GM12878 (cell line): ENCODE measurements at regions not wholly inside any gene's neighbourhood (a gene's known extent, or its start where the extent isn't known, plus 50 kb on each side); places are given as distances from the start of the nearest gene placed in this dataset.

ENCODE experiments used
- ATAC-seq: fragments of 200-7000 bp; cut with Tn5 transposase; 3 replicates; pipeline ENCODE4 v1.9.1; 2020; ENCODE audit warnings: mild to moderate bottlenecking, moderate library complexity
- BruUV-seq: library from RNA; stranded (reverse); fragments of 400-500 nt; replicated peaks from 2 replicates; lab custom pipeline; 2021; lab: Mats Ljungman, UMichigan
- CTCF ChIA-PET: fragments of 300-600 bp; sonication (Branson Sonifier 250); formaldehyde crosslinking; extraction: SDS; loops from one replicate; lab custom pipeline; 2021; ENCODE audit warnings: inconsistent platforms; lab: Yijun Ruan, JAX
- POLR2A ChIA-PET: fragments of 350-600 bp; formaldehyde crosslinking; extraction: SDS; loops from one replicate; lab custom pipeline; 2021; ENCODE audit warnings: inconsistent platforms; lab: Charles Lee
- RAD21 ChIA-PET: fragments of 300-600 bp; sonication (Branson Sonifier 250); formaldehyde crosslinking; loops from one replicate; lab custom pipeline; 2023; ENCODE audit warnings: antibody characterized with exemption; ENCODE audit not compliant: unreplicated experiment; lab: Charles Lee
- SMC1A ChIA-PET: fragments of 300-600 bp; sonication (Branson Sonifier 250); formaldehyde crosslinking; loops from one replicate; lab custom pipeline; 2023; ENCODE audit not compliant: unreplicated experiment, uncharacterized antibody; lab: Charles Lee
- DNase-seq: peaks from one replicate; pipeline ENCODE4 v3.0.0-alpha.2; 2011; ENCODE audit warnings: low read depth, low spot score
- FAIRE-seq: peaks from 3 replicates; lab custom pipeline; 2011; peaks lifted over from hg19 to GRCh38; lab: Jason Lieb, UNC
- H2AFZ ChIP-seq: 2 replicates; pipeline ENCODE4 v1.6.0; 2011; ENCODE audit warnings: low read depth, low read length, control low read depth; ENCODE audit not compliant: control insufficient read depth
- H3K27ac ChIP-seq: 2 replicates; pipeline ENCODE4 v1.5.1; 2011; ENCODE audit warnings: control low read depth; ENCODE audit not compliant: control insufficient read depth, insufficient read depth
- H3K27me3 ChIP-seq, 2 experiments: replicated peaks in 1 of 2; 2 replicates each; pipeline versions ENCODE4 v1.6.0 to v1.6.1; 2011; ENCODE audit warnings: low read length in 1 of 2; ENCODE audit not compliant: control insufficient read depth in 2 of 2, insufficient read depth in 2 of 2
- H3K36me3 ChIP-seq, 2 experiments: 2 replicates each; pipeline ENCODE4 v1.5.1; 2011; ENCODE audit warnings: low read length in 1 of 2; ENCODE audit not compliant: control insufficient read depth in 2 of 2, insufficient read depth in 2 of 2
- H3K4me1 ChIP-seq: 2 replicates; pipeline ENCODE4 v1.6.1; 2011; ENCODE audit warnings: mild to moderate bottlenecking, low read length, moderate library complexity, mixed read lengths; ENCODE audit not compliant: control insufficient read depth, insufficient read depth
- H3K4me2 ChIP-seq: 2 replicates; pipeline ENCODE4 v1.6.0; 2011; ENCODE audit warnings: control low read depth; ENCODE audit not compliant: control insufficient read depth, insufficient read depth
- H3K4me3 ChIP-seq: fragments of 200-600 bp; sonication (generic); 2 replicates; pipeline ENCODE4 v1.5.1; 2016
- H3K79me2 ChIP-seq: 2 replicates; pipeline ENCODE4 v1.6.0; 2011; ENCODE audit warnings: low read length; ENCODE audit not compliant: control insufficient read depth, insufficient read depth
- H3K9ac ChIP-seq: 2 replicates; pipeline ENCODE4 v1.8.0; 2011; ENCODE audit warnings: low read length, control low read depth, mixed read lengths; ENCODE audit not compliant: control insufficient read depth, insufficient read depth
- H3K9me3 ChIP-seq: replicated peaks from 3 replicates; pipeline ENCODE4 v1.5.1; 2011; ENCODE audit warnings: mild to moderate bottlenecking, low read length; ENCODE audit not compliant: control insufficient read depth, insufficient read depth
- H4K20me1 ChIP-seq: 2 replicates; pipeline ENCODE4 v1.6.0; 2011; ENCODE audit not compliant: control insufficient read depth, insufficient read depth
- DPF2 ChIP-seq: fragments of 450-650 bp; IDR thresholded peaks from 2 replicates; pipeline ENCODE4 v1.6.1; 2017; ENCODE audit warnings: mild to moderate bottlenecking
- E4F1 ChIP-seq: fragments of 450-650 bp; IDR thresholded peaks from 2 replicates; pipeline ENCODE4 v1.6.1; 2018; ENCODE audit warnings: borderline replicate concordance, mild to moderate bottlenecking; ENCODE audit not compliant: partially characterized antibody
- EP300 ChIP-seq, 2 experiments: fragments of 150-350 bp in 1 of 2; IDR thresholded peaks; 2 replicates each; pipeline ENCODE4 v1.6.1; 2011 to 2012; ENCODE audit warnings: low read depth in 2 of 2, low read length in 2 of 2, borderline replicate concordance in 1 of 2, improper control_type of control experiment in 1 of 2, inconsistent platforms in 1 of 2; ENCODE audit not compliant: control insufficient read depth in 1 of 2
- ETV6 ChIP-seq, 2 experiments: fragments of 450-650 bp in 1 of 2; IDR thresholded peaks in 1 of 2; conservative IDR thresholded peaks in 1 of 2; 2 replicates each; pipeline ENCODE4 v1.6.1; 2014; ENCODE audit warnings: antibody characterized with exemption in 1 of 2, borderline replicate concordance in 1 of 2, low read depth in 1 of 2, mild to moderate bottlenecking in 1 of 2, moderate library complexity in 1 of 2
- IRF5 ChIP-seq: fragments of 450-650 bp; IDR thresholded peaks from 2 replicates; pipeline ENCODE4 v1.6.1; 2017; ENCODE audit warnings: borderline replicate concordance
- JUNB ChIP-seq: IDR thresholded peaks from 2 replicates; pipeline ENCODE4 v1.6.1; 2016; ENCODE audit warnings: antibody characterized with exemption, mild to moderate bottlenecking
- MEF2B ChIP-seq: fragments of 450-650 bp; IDR thresholded peaks from 2 replicates; pipeline ENCODE4 v1.6.1; 2018; ENCODE audit warnings: mild to moderate bottlenecking, moderate library complexity; ENCODE audit not compliant: partially characterized antibody, poor library complexity, severe bottlenecking
- MXI1 ChIP-seq: fragments of 150-350 bp; IDR thresholded peaks from 2 replicates; pipeline ENCODE4 v1.6.1; 2011; ENCODE audit warnings: low read depth, mild to moderate bottlenecking, inconsistent platforms, low read length, improper control_type of control experiment
- NR2C1 ChIP-seq: fragments of 450-650 bp; IDR thresholded peaks from 2 replicates; pipeline ENCODE4 v1.6.1; 2017; ENCODE audit warnings: antibody characterized with exemption, mild to moderate bottlenecking, moderate library complexity
- PML ChIP-seq: IDR thresholded peaks from 2 replicates; pipeline ENCODE4 v1.6.1; 2012; ENCODE audit warnings: low read length, inconsistent platforms
- POU2F2 ChIP-seq: IDR thresholded peaks from 3 replicates; pipeline ENCODE4 v1.6.1; 2011; ENCODE audit warnings: low read depth, mild to moderate bottlenecking, low read length, borderline replicate concordance
- RCOR1 ChIP-seq: conservative IDR thresholded peaks from 2 replicates; pipeline ENCODE4 v1.6.1; 2012; ENCODE audit warnings: low read depth, low read length, improper control_type of control experiment
- SREBF1 ChIP-seq: IDR thresholded peaks from 2 replicates; pipeline ENCODE4 v1.6.1; 2012; ENCODE audit warnings: mild to moderate bottlenecking, low read length
- WGBS: methylation state at CpG from one replicate; pipeline ENCODE4 v1.1.6; 2016; ENCODE audit warnings: low lambda C conversion rate; ENCODE audit not compliant: insufficient replicate concordance, insufficient coverage; ENCODE audit errors: missing lambda C conversion rate; 5-methylcytosine and 5-hydroxymethylcytosine counted together
- in situ Hi-C: fragments of 300-500 bp; cut with MboI; formaldehyde crosslinking; loops from 9 replicates; pipeline ENCODE4 v1.14.3; 2018; ENCODE audit warnings: mixed read lengths
- intact Hi-C: fragments of 100-400 bp; cut with micrococcal nuclease; formaldehyde crosslinking; loops from one replicate; pipeline ENCODE4 v1.14.2; 2022; ENCODE audit not compliant: unreplicated experiment
- TF ChIP-seq, protein P1 (sequence below): fragments of 450-650 bp; IDR thresholded peaks from 2 replicates; pipeline ENCODE4 v1.6.1; 2016; ENCODE audit warnings: mild to moderate bottlenecking
- TF ChIP-seq, protein P2 (sequence below): IDR thresholded peaks from 2 replicates; pipeline ENCODE4 v1.6.1; 2011; ENCODE audit warnings: low read depth, mild to moderate bottlenecking, low read length, moderate library complexity, borderline replicate concordance; ENCODE audit errors: extremely low read depth

- WGBS = 0% methylated on average over 1 of the region's 1 CpG
- Histone ChIP-seq H3K4me2 (no peak overlapping the region), H3K9me3 (no peaks in the 10 kb centered on the region), H3K4me1 (no peaks in the 10 kb centered on the region), H3K36me3 (no peaks in the 10 kb centered on the region), H3K4me3 (no peak overlapping the region), H2AFZ (no peak overlapping the region), H4K20me1 (no peaks in the 10 kb centered on the region), H3K9ac (no peak overlapping the region), H3K27me3 (no peaks in the 10 kb centered on the region), H3K79me2 (no peaks in the 10 kb centered on the region), H3K27ac (no peak overlapping the region)
- ATAC-seq = no peak
- no peak for DNase-seq
- ChIA-PET POLR2A (no interaction called here), RAD21 (no interaction called here), CTCF (interaction anchor here (1.3 kb wide), 1 partner anchor 12 kb away, joined by 4 read pairs; no protein-coding TSS in a partner anchor), SMC1A (interaction anchor here (1.0 kb wide), 1 partner anchor 9 kb away, joined by 3 read pairs; no protein-coding TSS in a partner anchor)
- TF ChIP-seq, protein P1, sequence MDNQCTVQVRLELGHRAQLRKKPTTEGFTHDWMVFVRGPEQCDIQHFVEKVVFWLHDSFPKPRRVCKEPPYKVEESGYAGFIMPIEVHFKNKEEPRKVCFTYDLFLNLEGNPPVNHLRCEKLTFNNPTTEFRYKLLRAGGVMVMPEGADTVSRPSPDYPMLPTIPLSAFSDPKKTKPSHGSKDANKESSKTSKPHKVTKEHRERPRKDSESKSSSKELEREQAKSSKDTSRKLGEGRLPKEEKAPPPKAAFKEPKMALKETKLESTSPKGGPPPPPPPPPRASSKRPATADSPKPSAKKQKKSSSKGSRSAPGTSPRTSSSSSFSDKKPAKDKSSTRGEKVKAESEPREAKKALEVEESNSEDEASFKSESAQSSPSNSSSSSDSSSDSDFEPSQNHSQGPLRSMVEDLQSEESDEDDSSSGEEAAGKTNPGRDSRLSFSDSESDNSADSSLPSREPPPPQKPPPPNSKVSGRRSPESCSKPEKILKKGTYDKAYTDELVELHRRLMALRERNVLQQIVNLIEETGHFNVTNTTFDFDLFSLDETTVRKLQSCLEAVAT = no peak
- TF ChIP-seq SREBF1 (no peak), MXI1 (no peak), MEF2B (no peak), RCOR1 (no peak), DPF2 (no peak), JUNB (no peak), POU2F2 (no peak), NR2C1 (no peak), PML (no peak), E4F1 (no peak), EP300 (IDR thresholded peaks at IDR 0.05; ENCODE audit: borderline replicate concordance in 1 of 2, control insufficient read depth in 1 of 2, low read depth in 2 of 2, low read length in 2 of 2) (no peak), ETV6 (conservative IDR thresholded peaks at IDR 0.05 in 1 of 2, IDR thresholded peaks at IDR 0.05 in 1 of 2; ENCODE audit: borderline replicate concordance in 1 of 2, low read depth in 1 of 2) (no peak), IRF5 (no peak)
- TF ChIP-seq, protein P2, sequence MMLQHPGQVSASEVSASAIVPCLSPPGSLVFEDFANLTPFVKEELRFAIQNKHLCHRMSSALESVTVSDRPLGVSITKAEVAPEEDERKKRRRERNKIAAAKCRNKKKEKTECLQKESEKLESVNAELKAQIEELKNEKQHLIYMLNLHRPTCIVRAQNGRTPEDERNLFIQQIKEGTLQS = no peak
- in situ Hi-C loops (no loop called here), intact Hi-C loops (no loop called here)
- FAIRE-seq = no peak
- BruUV-seq = no TSS peak
Observed at GRCh38 chr14:60590991-60591414, 58.3 kb downstream of the SIX1 start.
